Spinal cord (tissue), 9 donors: ENCODE measurements at regions not wholly inside any gene's neighbourhood (a gene's known extent, or its start where the extent isn't known, plus 50 kb on each side); places are given as distances from the start of the nearest gene placed in this dataset.
"Not testable (repeated sequence)": the region's sequence is repeated elsewhere in the genome, so short reads cannot be mapped to it uniquely, and the experiment has no call there.

ENCODE experiments used
- DNase-seq, 6 donors: peaks; one replicate each; pipeline versions ENCODE4 v3.0.0 to v3.0.0-alpha.2; 2013 to 2015; ENCODE audit warnings: low spot score in 6 of 6, low read depth in 4 of 6
- H3K27ac ChIP-seq: one replicate; pipeline ENCODE4 v1.5.1; 2013; ENCODE audit warnings: low read depth, low read length, control low read depth
- H3K27me3 ChIP-seq: one replicate; pipeline ENCODE4 v1.6.1; 2013; ENCODE audit warnings: low read length; ENCODE audit not compliant: control insufficient read depth, insufficient read depth
- H3K36me3 ChIP-seq: one replicate; pipeline ENCODE4 v1.6.1; 2013; ENCODE audit warnings: low read length; ENCODE audit not compliant: control insufficient read depth, insufficient read depth
- H3K4me1 ChIP-seq: one replicate; pipeline ENCODE4 v1.6.1; 2013; ENCODE audit warnings: low read length; ENCODE audit not compliant: control insufficient read depth, insufficient read depth
- H3K4me3 ChIP-seq: one replicate; pipeline ENCODE4 v1.5.1; 2013; ENCODE audit warnings: low read depth, low read length, control low read depth
- H3K9me3 ChIP-seq: one replicate; pipeline ENCODE4 v1.6.1; 2013; ENCODE audit warnings: low read length; ENCODE audit not compliant: control insufficient read depth, insufficient read depth
- WGBS: methylation state at CpG from one replicate; pipeline ENCODE4 v1.1.5; 2013; ENCODE audit warnings: missing lambda C conversion rate; ENCODE audit not compliant: insufficient coverage; 5-methylcytosine and 5-hydroxymethylcytosine counted together
- donor health status: healthy.

GRCh38 chr17:52451294-52451861, 292.9 kb upstream of the CA10 start:
- DNase-seq: peak in 3 of 6 donors; percentile 2 to 39 (median 18)
- H3K4me3 ChIP-seq: no peak overlapping the region
- no peaks in the 10 kb centered on the region for H3K4me1 ChIP-seq
- no peaks in the 10 kb centered on the region for H3K36me3 ChIP-seq
- no peak overlapping the region for H3K27ac ChIP-seq
- no peaks in the 10 kb centered on the region for H3K27me3 ChIP-seq
- no peaks in the 10 kb centered on the region for H3K9me3 ChIP-seq

DNA sequence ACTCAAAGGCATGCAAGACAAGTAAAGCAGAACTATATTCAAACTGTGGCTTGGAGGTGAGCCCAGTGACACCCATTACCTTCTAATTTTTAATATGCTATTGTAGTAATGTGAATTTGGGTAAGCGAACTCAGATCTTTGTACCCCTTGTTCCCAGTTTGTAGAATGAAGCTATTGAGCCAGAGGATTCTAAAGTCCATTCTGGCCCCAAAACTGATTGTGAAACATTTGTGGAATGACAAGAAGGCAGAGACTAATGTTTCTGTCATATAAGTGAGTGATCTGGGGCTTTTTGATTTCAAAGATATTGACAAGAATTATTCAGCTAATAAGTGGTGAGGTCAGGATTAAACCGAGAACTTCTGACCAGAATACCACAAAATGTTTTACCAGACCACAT, 283.8 kb upstream of the CA10 start:
- no CpG with 5 or more reads among the region's 2 CpGs for WGBS
- H3K9me3 ChIP-seq: peaks cover 3% of the 10 kb centered on the region
- no peaks in the 10 kb centered on the region for H3K27me3 ChIP-seq
- no peak for DNase-seq
- no peaks in the 10 kb centered on the region for H3K4me1 ChIP-seq
- no peak overlapping the region for H3K4me3 ChIP-seq
- no peaks in the 10 kb centered on the region for H3K36me3 ChIP-seq
- no peak overlapping the region for H3K27ac ChIP-seq

DNA sequence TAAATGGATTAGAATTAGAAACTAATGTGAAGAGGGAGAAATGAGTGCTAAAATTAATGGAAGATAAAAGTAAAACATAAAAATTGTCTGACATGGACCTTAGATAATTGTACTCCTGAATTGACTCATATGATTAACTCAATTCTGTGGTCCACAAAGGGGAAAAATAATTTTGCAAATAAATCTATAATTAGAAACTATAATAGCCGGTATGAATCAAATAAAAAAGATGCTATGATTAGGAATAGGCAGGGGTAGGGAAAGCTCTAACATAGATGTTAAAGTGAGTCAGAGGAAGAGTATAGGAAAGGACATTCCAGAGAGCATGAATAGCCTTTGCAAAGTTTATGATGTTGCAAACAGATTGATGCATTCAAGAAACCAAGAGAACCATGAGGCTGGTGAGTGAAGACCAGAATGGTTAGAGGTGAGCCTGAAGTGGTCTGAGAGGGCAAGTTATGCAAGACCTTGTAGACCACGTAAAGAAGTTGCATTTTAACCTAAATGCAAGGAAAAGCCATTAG, 262.1 kb upstream of the CA10 start:
- H3K4me1 ChIP-seq: no peaks in the 10 kb centered on the region
- H3K9me3 ChIP-seq: no peaks in the 10 kb centered on the region
- no peaks in the 10 kb centered on the region for H3K27me3 ChIP-seq
- no peak for DNase-seq
- no peak overlapping the region for H3K4me3 ChIP-seq
- WGBS: 94% methylated on average over 1 of the region's 2 CpGs
- H3K27ac ChIP-seq: no peak overlapping the region
- H3K36me3 ChIP-seq: no peaks in the 10 kb centered on the region

DNA sequence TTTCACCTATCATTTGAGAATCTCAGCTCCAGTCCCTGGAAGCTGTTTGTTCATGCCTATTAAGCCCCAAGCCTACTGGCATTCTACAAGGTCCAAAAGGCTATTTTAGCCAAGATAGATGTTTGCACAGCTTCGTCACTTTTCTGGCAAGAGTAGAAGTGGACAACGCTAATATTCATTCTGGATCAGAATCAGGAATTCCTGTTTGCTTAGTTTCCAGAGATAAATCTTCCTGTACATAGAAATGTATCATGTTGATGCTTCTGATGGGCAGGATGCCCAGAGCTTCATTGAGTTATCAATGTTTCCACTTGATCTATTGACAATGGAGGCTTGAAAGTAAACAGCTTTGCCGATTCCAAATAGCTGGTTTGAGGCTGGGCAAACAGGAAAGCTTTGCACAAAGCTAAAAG, 260.7 kb upstream of the CA10 start:
- WGBS: 20% methylated on average over 2 of the region's 3 CpGs
- Histone ChIP-seq H3K36me3 (no peaks in the 10 kb centered on the region), H3K4me3 (no peak overlapping the region), H3K27ac (peak overlapping the region; percentile 61), H3K4me1 (no peaks in the 10 kb centered on the region), H3K27me3 (no peaks in the 10 kb centered on the region), H3K9me3 (no peaks in the 10 kb centered on the region)
- DNase-seq: peak; percentile 61 to 91 (median 76)

- no CpG with 5 or more reads among the region's 1 CpG for WGBS
- no peak for DNase-seq
- H3K4me1 ChIP-seq: no peaks in the 10 kb centered on the region
Measured at GRCh38 chr17:52410781-52411180, 252.3 kb upstream of the CA10 start.

DNA sequence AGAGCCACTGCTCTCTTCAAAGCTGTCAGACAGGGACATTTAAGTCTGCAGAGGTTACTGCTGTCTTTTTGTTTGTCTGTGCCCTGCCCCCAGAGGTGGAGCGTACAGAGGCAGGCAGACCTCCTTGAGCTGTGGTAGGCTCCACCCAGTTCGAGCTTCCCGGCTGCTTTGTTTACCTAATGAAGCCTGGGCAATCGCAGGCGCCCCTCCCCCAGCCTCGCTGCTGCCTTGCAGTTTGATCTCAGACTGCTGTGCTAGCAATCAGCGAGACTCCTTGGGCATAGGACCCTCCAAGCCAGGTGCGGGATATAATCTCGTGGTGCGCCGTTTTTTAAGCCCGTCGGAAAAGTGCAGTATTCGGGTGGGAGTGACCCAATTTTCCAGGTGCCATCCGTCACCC, 250.7 kb upstream of the CA10 start:
- not testable (repeated sequence) for H3K9me3 ChIP-seq, H3K4me1 ChIP-seq, H3K36me3 ChIP-seq, H3K4me3 ChIP-seq, H3K27me3 ChIP-seq, DNase-seq, H3K27ac ChIP-seq
- WGBS: 73% methylated on average over 15 of the region's 15 CpGs

More at GRCh38 chr17:52410781-52411180, 252.3 kb upstream of the CA10 start:
- Histone ChIP-seq H3K27ac (no peak overlapping the region), H3K9me3 (no peaks in the 10 kb centered on the region), H3K27me3 (no peaks in the 10 kb centered on the region), H3K36me3 (no peaks in the 10 kb centered on the region), H3K4me3 (no peak overlapping the region)

- no CpG with 5 or more reads among the region's 3 CpGs for WGBS
- Histone ChIP-seq H3K36me3 (no peaks in the 10 kb centered on the region), H3K4me3 (no peak overlapping the region), H3K9me3 (no peaks in the 10 kb centered on the region), H3K27me3 (no peaks in the 10 kb centered on the region), H3K27ac (no peak overlapping the region), H3K4me1 (no peaks in the 10 kb centered on the region)
- no peak for DNase-seq
Measured at GRCh38 chr17:52395308-52395707, 236.8 kb upstream of the CA10 start.

GRCh38 chr17:52390422-52390821, 231.9 kb upstream of the CA10 start:
- Histone ChIP-seq H3K27me3 (no peaks in the 10 kb centered on the region), H3K27ac (no peak overlapping the region), H3K36me3 (no peaks in the 10 kb centered on the region), H3K4me3 (no peak overlapping the region), H3K9me3 (no peaks in the 10 kb centered on the region), H3K4me1 (no peaks in the 10 kb centered on the region)
- DNase-seq: no peak
- WGBS: no CpG with 5 or more reads among the region's 1 CpG

GRCh38 chr17:52389632-52390031, 231.1 kb upstream of the CA10 start:
- Histone ChIP-seq H3K36me3 (no peaks in the 10 kb centered on the region), H3K27ac (no peak overlapping the region)

DNA sequence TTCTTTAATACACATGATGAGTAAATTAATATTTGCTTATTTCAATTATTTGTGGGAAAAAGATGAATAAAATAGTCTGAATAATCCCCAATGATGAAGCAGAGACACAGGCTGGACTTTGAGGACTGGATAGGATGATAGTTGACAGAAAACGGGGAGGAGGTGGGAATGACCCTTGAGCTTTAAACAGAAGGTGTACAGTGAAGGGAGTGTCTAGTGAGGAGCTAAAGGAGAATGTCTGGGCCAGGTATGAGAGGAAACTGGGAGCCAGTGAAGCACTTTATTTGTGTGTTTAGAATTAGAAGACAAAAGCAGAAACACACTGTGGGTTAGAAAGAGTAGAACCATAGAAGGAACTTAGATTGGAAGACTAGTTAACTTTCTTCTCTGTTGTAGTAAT, 230.4 kb upstream of the CA10 start:
- Histone ChIP-seq H3K4me3 (no peak overlapping the region), H3K4me1 (no peaks in the 10 kb centered on the region), H3K9me3 (no peaks in the 10 kb centered on the region), H3K36me3 (no peaks in the 10 kb centered on the region), H3K27me3 (no peaks in the 10 kb centered on the region), H3K27ac (no peak overlapping the region)
- 100% methylated on average over 1 of the region's 1 CpG for WGBS
- DNase-seq: no peak

More at GRCh38 chr17:52389632-52390031, 231.1 kb upstream of the CA10 start:
- 100% methylated on average over 1 of the region's 4 CpGs for WGBS
- no peak overlapping the region for H3K4me3 ChIP-seq
- no peaks in the 10 kb centered on the region for H3K4me1 ChIP-seq
- DNase-seq: no peak
- no peaks in the 10 kb centered on the region for H3K27me3 ChIP-seq
- H3K9me3 ChIP-seq: no peaks in the 10 kb centered on the region
